WI38 (cell line): ENCODE measurements at regions not wholly inside any gene's neighbourhood (a gene's known extent, or its start where the extent isn't known, plus 50 kb on each side); places are given as distances from the start of the nearest gene placed in this dataset.

Source experiments
- H3K4me3 ChIP-seq: 2 replicates; pipeline ENCODE4 v1.5.1; 2011; ENCODE audit warnings: low read depth, mild to moderate bottlenecking, control low read depth, low read length
- CTCF ChIP-seq: IDR thresholded peaks from 2 replicates; pipeline ENCODE4 v1.5.1; 2012; ENCODE audit warnings: low read depth, mild to moderate bottlenecking, control low read depth, low read length

GRCh38 chr10:44199991-44200655 lies 184.8 kb downstream of the CXCL12 start:
- no peak overlapping the region for H3K4me3 ChIP-seq
- TF ChIP-seq CTCF, result no peak

- no peak overlapping the region for H3K4me3 ChIP-seq
- no peak for TF ChIP-seq CTCF
Measured at GRCh38 chr10:44199267-44199666, 185.6 kb downstream of the CXCL12 start.

GRCh38 chr10:44198780-44199097 lies 186.2 kb downstream of the CXCL12 start:
- TF ChIP-seq CTCF, result no peak
- H3K4me3 ChIP-seq, result no peak overlapping the region

GRCh38 chr10:44198096-44198779 lies 186.7 kb downstream of the CXCL12 start:
- TF ChIP-seq CTCF, result no peak
- no peak overlapping the region for H3K4me3 ChIP-seq

- no peak for TF ChIP-seq CTCF
- H3K4me3 ChIP-seq, result no peak overlapping the region
Measured at GRCh38 chr10:44197646-44198045, 187.3 kb downstream of the CXCL12 start.

GRCh38 chr10:44196336-44196735 lies 188.6 kb downstream of the CXCL12 start:
- H3K4me3 ChIP-seq, result no peak overlapping the region
- no peak for TF ChIP-seq CTCF

GRCh38 chr10:44196008-44196320 lies 188.9 kb downstream of the CXCL12 start:
- TF ChIP-seq CTCF, result no peak
- no peak overlapping the region for H3K4me3 ChIP-seq
